Chondrocyte (in vitro differentiated cells): ENCODE measurements at regions not wholly inside any gene's neighbourhood (a gene's known extent, or its start where the extent isn't known, plus 50 kb on each side); places are given as distances from the start of the nearest gene placed in this dataset.
A peak's percentile ranks its signal among the peaks of the same experiment; 100 is the strongest.

ENCODE experiments used
- DNase-seq: peaks from one replicate; pipeline ENCODE4 v3.0.0; 2021; ENCODE audit warnings: mixed read lengths, low spot score
- H3K27ac Mint-ChIP-seq: one replicate; pipeline ENCODE4 v1.8.0; 2021; ENCODE audit warnings: mild to moderate bottlenecking, moderate library complexity, mixed read lengths; ENCODE audit not compliant: unreplicated experiment
- H3K27me3 Mint-ChIP-seq: 2 replicates; pipeline ENCODE4 v1.8.0; 2021; ENCODE audit warnings: low read depth, mixed read lengths
- H3K36me3 Mint-ChIP-seq: 2 replicates; pipeline ENCODE4 v1.8.0; 2021; ENCODE audit warnings: low read depth, mixed read lengths
- H3K4me1 Mint-ChIP-seq: 2 replicates; pipeline ENCODE4 v1.8.0; 2021; ENCODE audit warnings: low read depth, mild to moderate bottlenecking, mixed read lengths
- H3K4me3 Mint-ChIP-seq: one replicate; pipeline ENCODE4 v1.8.0; 2021; ENCODE audit warnings: mild to moderate bottlenecking, moderate library complexity, mixed read lengths; ENCODE audit not compliant: unreplicated experiment
- H3K9me3 Mint-ChIP-seq: 2 replicates; pipeline ENCODE4 v1.8.0; 2021; ENCODE audit warnings: low read depth, mixed read lengths
- CTCF ChIP-seq: fragments of 200-600 bp; sonication (generic); IDR thresholded peaks from 2 replicates; pipeline ENCODE4 v1.5.0; 2021; ENCODE audit warnings: antibody characterized with exemption, mild to moderate bottlenecking, moderate library complexity

GRCh38 chr1:199295107-199295506, 656.3 kb downstream of the PTPRC start:
- no peak overlapping the region for H3K27ac Mint-ChIP-seq
- H3K4me3 Mint-ChIP-seq: no peak overlapping the region
- no peak for TF ChIP-seq CTCF
- DNase-seq: no peak
- no peaks in the 10 kb centered on the region for H3K36me3 Mint-ChIP-seq
- H3K27me3 Mint-ChIP-seq: no peaks in the 10 kb centered on the region
- peaks cover 40% of the 10 kb centered on the region for H3K4me1 Mint-ChIP-seq
- peaks cover 2% of the 10 kb centered on the region for H3K9me3 Mint-ChIP-seq

DNA sequence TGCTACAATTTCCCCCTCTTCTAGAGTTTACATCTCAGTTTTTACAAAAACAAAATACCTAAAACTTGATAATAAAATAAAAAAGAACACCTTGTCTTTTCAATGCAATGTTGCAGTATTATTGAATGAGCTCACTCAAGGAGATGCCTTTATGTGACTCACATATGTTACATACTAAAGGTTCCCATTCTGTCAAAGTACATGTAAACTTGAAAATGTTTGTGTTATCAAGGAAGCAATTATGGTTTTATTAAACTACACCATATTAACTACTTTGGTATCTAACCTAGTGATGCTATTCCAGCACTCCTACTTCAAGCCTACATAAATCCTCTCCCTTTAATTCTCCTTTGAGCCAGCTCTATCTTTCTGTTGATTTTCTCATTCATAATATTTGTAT, 658.3 kb downstream of the PTPRC start:
- Mint-ChIP-seq H3K36me3 (no peaks in the 10 kb centered on the region), H3K9me3 (peaks cover 2% of the 10 kb centered on the region), H3K4me1 (peaks cover 27% of the 10 kb centered on the region), H3K4me3 (no peak overlapping the region), H3K27ac (no peak overlapping the region), H3K27me3 (no peaks in the 10 kb centered on the region)
- TF ChIP-seq CTCF: no peak
- DNase-seq: no peak

DNA sequence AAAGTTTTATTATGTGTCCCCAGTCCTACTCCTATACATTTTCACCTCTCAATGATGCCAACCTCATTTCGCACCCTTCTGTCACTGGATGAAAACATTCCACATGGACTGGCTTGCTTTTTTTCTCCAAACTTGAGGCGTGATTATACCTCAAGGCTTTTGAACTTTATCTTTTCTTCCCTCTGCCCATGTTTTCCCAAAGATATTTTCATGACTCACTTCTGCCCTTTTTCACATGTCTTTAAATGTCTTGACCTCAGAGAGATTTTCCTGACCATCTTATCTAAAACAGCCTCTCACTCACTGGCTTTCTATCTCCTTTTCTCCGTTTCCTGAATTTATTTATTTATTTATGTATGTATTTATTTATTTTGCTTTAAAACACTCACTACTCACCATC, 659.0 kb downstream of the PTPRC start:
- no peak for DNase-seq
- H3K4me1 Mint-ChIP-seq: peaks cover 33% of the 10 kb centered on the region
- H3K36me3 Mint-ChIP-seq: no peaks in the 10 kb centered on the region
- H3K4me3 Mint-ChIP-seq: no peak overlapping the region
- H3K27me3 Mint-ChIP-seq: no peaks in the 10 kb centered on the region
- no peak for TF ChIP-seq CTCF
- no peak overlapping the region for H3K27ac Mint-ChIP-seq
- peaks cover 2% of the 10 kb centered on the region for H3K9me3 Mint-ChIP-seq

- TF ChIP-seq CTCF: no peak
- Mint-ChIP-seq H3K9me3 (peaks cover 2% of the 10 kb centered on the region), H3K36me3 (no peaks in the 10 kb centered on the region), H3K27me3 (no peaks in the 10 kb centered on the region), H3K4me1 (peaks cover 30% of the 10 kb centered on the region), H3K27ac (no peak overlapping the region), H3K4me3 (no peak overlapping the region)
- no peak for DNase-seq
Observed at GRCh38 chr1:199298825-199299224, 660.0 kb downstream of the PTPRC start.

- H3K36me3 Mint-ChIP-seq: no peaks in the 10 kb centered on the region
- TF ChIP-seq CTCF: no peak
- DNase-seq: no peak
- no peak overlapping the region for H3K4me3 Mint-ChIP-seq
- H3K9me3 Mint-ChIP-seq: peaks cover 2% of the 10 kb centered on the region
- H3K27me3 Mint-ChIP-seq: no peaks in the 10 kb centered on the region
- peaks cover 28% of the 10 kb centered on the region for H3K4me1 Mint-ChIP-seq
- H3K27ac Mint-ChIP-seq: peak overlapping the region; percentile 2
Observed at GRCh38 chr1:199301472-199302217, 662.8 kb downstream of the PTPRC start.
